Sciatic nerve (tissue), 2 donors: ENCODE measurements at regions not wholly inside any gene's neighbourhood (a gene's known extent, or its start where the extent isn't known, plus 50 kb on each side); places are given as distances from the start of the nearest gene placed in this dataset.
"Not testable (repeated sequence)": the region's sequence is repeated elsewhere in the genome, so short reads cannot be mapped to it uniquely, and the experiment has no call there.

Source experiments
- ATAC-seq: fragments of 200-7000 bp; cut with Tn5 transposase; one replicate; pipeline ENCODE4 v1.9.1; 2020; ENCODE audit warnings: mild to moderate bottlenecking, moderate library complexity
- DNase-seq: peaks from one replicate; pipeline ENCODE4 v3.0.0-alpha.2; 2020; ENCODE audit warnings: low spot score
- intact Hi-C: fragments of 100-400 bp; cut with DNase I; formaldehyde crosslinking; loops from one replicate; pipeline ENCODE4 v1.14.2; 2022
- donor health status: DM: no; HTN: no; CAD: no.
- donor health status: DM: no; HTN: no; CAD: no.

GRCh38 chr14:38634913-38635312 is 379.0 kb upstream of the CLEC14A start:
- DNase-seq, intact Hi-C loops, ATAC-seq: not testable (repeated sequence)

DNA sequence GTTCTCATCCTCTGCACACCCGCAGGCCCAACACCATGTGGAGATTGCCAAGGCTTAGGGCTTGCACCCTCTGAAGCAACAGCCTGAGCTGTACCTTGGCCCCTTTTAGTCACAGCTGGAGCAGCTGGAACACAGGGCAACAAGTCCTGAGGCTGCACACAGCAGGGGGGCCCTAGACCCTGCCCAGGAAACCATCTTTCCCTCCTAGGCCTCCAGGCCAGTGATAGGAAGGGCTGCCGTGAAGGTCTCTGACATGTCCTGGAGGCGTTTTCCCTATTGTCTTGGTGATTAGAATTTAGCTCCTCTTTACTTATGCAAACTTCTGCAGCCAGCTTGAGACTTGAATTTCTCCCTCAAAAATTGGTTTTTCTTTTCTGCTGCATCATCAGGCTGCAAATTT is 373.5 kb upstream of the CLEC14A start:
- ATAC-seq (no peak), DNase-seq (no peak)
- intact Hi-C loops = no loop called here

DNA sequence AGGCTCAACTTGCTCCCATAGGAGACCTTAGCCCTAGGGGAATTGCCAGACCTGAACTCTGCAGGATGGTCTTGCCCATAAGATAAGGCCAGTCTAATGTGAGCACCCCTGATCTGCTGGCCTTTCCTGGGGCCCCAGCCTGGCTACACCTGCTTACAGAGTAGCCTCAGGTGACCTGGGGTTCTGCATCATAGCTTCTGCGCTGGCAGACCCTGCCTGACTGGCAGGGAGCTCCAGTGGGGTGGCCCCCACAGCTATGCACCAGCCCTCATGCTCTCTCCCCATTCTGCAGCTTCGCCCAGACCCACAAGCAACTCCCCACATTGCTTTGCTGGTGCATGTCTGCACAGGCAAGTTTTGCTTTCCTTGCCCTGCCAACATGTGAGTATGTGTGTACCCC is 371.3 kb upstream of the CLEC14A start:
- DNase-seq (no peak), ATAC-seq (no peak)
- intact Hi-C loops = no loop called here

GRCh38 chr14:38623661-38624060 is 367.8 kb upstream of the CLEC14A start:
- DNase-seq (no peak), ATAC-seq (no peak)
- intact Hi-C loops = no loop called here

- no peak for ATAC-seq
- intact Hi-C loops = no loop called here
- no peak for DNase-seq
Observed at GRCh38 chr14:38618514-38618913, 362.6 kb upstream of the CLEC14A start.

- ATAC-seq = no peak
- intact Hi-C loops = no loop called here
Observed at GRCh38 chr14:38616959-38617358, 361.1 kb upstream of the CLEC14A start.

DNA sequence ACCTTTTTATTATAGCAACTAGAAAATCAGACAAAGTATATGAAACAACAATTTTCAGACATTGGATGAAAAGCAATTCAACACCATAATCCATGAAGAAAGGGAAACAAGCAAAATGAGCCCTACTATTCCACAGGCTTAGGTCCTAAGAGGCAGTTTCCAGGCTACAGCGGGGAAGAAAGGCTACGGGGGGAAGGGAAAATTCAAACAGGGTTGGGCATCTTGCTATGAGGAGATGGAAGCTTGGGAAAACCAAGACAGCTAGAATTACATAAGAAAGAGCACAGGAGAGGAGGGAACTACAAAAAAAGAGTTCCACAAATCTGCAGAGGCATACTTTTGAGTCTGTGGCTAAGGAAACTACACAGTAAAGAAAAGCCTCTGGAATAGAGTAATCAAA is 356.0 kb upstream of the CLEC14A start:
- intact Hi-C loops = no loop called here
- DNase-seq = no peak
- no peak for ATAC-seq

More at GRCh38 chr14:38616959-38617358, 361.1 kb upstream of the CLEC14A start:
- no peak for DNase-seq

- intact Hi-C loops = no loop called here
- DNase-seq = no peak
- no peak for ATAC-seq
Observed at GRCh38 chr14:38608244-38608643, 352.4 kb upstream of the CLEC14A start.

DNA sequence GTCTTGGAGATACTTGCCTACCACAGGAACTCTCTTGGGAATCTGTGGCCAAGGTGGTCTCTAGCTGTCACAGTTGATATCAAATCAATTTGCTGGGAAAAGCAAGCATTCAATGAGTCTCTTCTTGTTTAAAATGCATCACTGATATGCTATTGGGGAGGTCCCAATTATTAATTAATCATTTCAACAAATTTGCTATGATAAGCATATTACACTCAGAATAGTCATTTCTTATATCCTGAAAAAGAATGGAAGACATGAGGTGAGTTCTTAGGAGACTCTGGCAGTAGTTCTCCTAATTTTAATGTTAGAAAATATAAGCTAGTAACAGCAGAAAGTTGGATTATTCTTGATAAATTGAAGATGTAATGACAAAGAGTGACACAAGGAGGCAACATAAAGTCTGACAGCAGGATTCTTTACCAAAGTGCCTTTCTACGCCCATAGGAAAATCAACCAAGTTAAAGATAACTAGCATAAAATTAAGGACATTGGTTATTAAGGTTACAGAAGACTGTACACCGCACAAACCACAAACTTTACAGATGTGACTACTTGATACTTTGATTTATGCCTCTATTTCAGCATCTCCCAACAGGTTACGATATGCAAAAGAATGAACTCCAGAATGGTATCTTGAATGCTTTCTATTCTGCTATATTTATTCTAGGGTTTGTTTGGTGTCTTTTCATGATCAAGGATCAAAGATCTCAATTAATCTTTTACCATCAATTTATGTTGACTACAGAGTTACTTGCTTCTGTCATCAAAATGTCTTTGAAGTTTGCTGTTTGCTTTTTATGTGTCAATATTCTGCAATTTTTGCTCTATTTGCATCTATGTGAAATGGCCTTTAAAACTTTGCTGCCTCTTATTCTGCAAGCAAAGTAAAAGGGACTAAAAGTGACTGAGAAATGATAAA is 349.6 kb upstream of the CLEC14A start:
- no peak for DNase-seq
- ATAC-seq = no peak
- intact Hi-C loops = no loop called here

DNA sequence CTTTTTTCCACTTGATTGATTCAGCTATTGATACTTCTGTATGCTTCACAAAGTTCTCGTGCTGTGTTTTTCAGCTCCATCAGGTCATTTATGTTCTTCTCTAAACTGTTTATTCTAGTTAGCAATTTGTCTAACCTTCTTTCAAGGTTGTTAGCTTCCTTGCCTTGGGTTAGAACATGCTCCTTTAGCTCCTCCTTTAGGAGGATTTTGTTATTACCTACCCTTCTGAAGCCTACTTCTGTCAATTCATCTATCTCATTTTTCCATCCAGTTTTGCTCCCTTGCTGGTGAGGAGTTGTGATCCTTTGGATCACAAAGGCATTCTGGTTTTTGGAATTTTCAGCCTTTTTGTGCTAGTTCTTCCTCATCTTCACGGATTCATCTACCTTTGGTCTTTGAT is 344.7 kb upstream of the CLEC14A start:
- ATAC-seq, DNase-seq, intact Hi-C loops: not testable (repeated sequence)

GRCh38 chr14:38593476-38593875 is 337.6 kb upstream of the CLEC14A start:
- no peak for DNase-seq
- intact Hi-C loops = no loop called here
- no peak for ATAC-seq

DNA sequence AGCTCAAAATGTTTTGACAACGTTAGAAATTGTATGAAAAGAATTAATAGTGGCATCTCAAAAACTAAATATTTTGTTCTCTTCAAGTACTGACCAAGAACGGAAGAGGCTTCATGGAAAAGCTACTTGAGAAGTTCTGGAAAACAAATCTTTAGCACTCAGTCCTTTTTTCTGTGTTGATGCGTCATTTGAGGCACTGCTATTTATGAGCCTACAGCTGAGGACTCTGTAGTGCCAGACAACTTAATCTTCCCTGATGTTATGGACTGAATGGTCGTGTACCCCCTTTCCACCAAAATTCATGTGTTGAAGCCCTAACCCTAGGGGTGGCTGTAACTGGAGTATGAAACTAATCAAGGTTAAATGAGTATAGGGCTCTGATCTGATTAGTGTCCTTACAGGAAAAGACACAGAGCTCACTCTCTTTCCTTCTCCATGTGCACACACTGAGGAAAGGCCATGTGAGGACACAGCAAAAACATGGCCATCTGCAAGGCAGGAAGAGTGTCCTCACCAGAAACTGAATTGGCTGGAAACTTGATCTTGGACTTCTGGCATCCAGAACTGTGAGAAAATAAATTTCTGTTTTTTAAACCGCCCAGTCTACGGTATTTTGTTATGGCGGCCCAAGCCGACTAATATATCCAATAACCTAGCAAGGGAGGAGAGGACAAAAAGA is 337.0 kb upstream of the CLEC14A start:
- ATAC-seq = no peak
- intact Hi-C loops = no loop called here
- DNase-seq = no peak

DNA sequence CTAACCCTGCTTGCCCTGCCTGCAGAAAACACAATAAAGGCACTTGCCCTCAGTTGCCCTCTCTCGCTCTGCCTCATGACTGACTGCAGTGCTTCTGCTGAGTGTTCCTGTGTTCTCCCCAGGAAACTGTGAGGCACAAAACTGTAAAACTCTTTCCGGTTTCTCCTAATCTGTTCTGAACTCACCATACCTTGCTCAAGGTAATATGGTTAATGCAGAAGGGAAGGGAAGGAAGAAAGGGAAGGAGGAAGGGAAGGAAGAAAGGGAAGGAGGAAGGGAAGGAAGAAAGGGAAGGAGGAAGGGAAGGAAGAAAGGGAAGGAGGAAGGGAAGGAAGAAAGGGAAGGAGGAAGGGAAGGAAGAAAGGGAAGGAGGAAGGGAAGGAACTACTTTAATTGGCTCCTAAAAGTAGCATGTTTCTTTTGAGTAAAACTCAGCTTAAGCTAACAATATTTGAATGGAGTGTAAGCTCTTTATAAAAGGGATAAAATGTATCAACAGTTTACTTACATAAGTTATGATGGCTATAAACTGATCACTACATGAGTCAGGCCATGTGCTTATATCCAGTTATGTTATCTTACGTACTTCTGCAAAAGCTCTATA is 334.0 kb upstream of the CLEC14A start:
- ATAC-seq = no peak
- intact Hi-C loops = no loop called here
- DNase-seq = no peak

DNA sequence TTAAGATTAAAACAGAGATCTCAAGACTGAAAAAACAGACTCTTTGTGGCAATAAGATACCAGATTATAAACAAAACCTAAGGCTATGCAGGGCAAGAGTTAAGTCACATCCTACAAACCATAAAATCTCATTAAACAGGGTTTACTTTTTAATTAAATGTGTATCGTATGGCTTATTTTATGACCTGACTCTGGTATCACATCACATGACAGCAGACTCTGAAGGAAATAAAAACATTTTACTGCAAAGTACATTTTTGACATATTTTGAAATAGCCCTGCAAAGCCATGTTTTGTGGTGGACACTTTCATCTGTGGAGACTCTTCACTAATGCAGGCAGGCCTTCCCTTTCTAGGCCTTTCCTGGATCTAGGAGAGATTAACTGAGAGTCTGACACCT is 327.6 kb upstream of the CLEC14A start:
- DNase-seq (no peak), ATAC-seq (no peak)
- intact Hi-C loops = no loop called here

- no peak for ATAC-seq
- no peak for DNase-seq
- intact Hi-C loops = no loop called here
Observed at GRCh38 chr14:38578278-38578681, 322.4 kb upstream of the CLEC14A start.

DNA sequence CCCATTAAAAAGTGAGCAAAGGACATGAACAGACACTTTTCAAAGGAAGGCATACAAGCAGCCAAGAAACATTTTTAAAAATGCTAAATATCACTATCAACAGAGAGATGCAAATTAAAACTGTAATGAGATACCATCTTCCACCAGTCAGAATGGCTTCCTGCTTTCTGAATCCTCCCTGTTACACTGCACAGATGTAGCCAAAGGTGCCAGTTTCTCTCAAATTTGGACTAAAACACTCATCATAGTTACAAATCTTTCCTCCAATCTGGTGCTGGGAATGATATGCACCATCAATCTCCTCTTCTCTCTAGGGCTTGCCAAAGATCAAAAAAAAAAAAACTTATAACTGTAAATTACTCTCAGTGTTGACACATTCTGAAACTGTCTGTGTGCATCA is 311.8 kb upstream of the CLEC14A start:
- intact Hi-C loops = no loop called here
- DNase-seq (no peak), ATAC-seq (no peak)

- DNase-seq = no peak
- intact Hi-C loops = no loop called here
- no peak for ATAC-seq
Observed at GRCh38 chr14:38561657-38562056, 305.8 kb upstream of the CLEC14A start.

DNA sequence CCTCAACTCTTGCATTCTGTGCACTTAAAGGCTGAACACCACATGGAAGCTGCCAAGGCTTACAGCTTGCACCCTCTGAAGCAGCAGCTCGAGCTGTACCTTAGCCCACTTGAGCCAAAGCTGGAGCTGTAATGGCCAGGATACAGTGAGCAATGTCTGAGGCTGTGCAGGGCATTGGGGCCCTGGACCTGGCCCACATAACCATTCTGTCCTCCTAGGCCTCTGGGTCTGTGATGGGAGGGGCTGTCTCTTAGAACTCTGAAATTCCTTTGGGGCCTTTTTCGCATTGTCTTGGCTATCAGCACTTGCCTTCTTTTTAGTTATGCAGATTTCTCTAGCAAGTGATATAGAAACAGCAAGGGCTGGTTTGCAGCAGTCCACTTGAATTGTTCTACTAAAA is 303.8 kb upstream of the CLEC14A start:
- ATAC-seq (no peak), DNase-seq (no peak)
- intact Hi-C loops = no loop called here

- ATAC-seq, intact Hi-C loops, DNase-seq: not testable (repeated sequence)
Observed at GRCh38 chr14:38557391-38557790, 301.5 kb upstream of the CLEC14A start.

DNA sequence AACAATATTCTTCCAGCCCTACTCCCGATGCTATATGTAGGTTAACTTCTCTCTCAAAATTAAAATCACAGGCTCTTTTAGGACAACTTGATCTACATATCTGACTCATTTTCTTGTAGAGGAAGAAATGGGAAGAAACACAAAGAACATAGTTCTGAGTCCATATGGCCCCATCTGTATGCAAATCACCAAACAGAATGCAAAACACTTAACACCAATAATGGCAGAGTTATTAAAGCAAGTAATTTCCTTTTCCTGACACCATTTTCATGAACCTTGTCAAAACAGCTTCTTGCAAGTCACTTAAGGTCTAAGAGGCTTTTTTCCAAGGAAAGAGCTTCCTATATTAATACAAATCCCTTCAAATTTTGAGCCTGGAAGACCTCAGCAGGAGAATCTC is 300.4 kb upstream of the CLEC14A start:
- intact Hi-C loops = no loop called here
- no peak for DNase-seq
- ATAC-seq = no peak
